Fibroblast of skin of right quadriceps (primary cell): ENCODE measurements at regions not wholly inside any gene's neighbourhood (a gene's known extent, or its start where the extent isn't known, plus 50 kb on each side); places are given as distances from the start of the nearest gene placed in this dataset.
A peak's percentile ranks its signal among the peaks of the same experiment; 100 is the strongest.
"Not testable (repeated sequence)": the region's sequence is repeated elsewhere in the genome, so short reads cannot be mapped to it uniquely, and the experiment has no call there.

Source experiments
- DNase-seq: peaks from one replicate; pipeline ENCODE4 v3.0.0-alpha.2; 2013

- no peak for DNase-seq
Observed at GRCh38 chr2:5203134-5203755, 488.9 kb upstream of the SOX11 start.

DNA sequence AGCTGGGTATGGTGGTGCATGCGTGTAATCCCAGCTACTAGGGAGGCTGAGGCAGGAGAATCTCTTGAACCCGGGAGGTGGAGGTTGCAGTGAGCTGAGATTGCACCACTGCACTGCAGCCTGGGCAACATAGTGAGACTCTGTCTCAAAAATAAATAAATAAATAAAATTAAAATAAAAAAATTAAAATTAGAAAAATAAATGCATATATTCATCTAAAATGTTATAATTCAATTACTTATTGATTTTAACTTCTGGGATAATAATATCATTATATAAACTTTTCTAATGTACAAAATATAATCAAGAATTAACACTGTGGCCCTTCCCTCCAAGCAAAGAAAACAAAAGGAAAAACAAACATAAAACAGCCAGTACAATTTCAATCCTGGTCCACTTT is 485.4 kb upstream of the SOX11 start:
- DNase-seq: not testable (repeated sequence)

DNA sequence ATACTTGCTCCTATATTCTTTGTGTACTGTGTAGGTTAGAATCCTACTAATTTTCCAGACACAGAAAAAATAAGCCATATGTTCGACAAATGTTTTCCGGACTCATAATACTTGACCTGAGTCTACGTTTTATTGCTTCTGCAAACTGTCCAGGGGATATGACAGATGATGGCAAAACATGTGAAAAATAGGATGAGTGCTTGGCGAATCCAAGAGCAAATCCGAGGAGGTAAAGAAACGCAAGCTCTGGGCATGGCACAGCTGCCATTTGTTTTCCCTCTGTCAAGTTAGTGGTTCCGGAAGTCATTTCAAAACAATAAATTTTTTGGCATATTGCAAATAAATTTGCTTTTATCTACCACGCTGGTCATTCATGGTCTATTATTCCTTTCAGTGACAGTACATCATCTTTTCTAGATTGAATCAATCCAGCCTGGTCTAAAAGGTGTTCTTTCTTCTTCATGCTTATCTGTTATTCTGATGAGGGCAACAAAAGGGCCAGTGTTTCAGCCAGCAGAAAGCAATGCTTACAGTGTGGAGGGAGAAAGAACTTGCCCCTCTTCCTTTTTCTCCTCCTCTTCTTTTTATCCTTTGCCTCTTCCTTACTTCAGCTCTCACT is 476.1 kb upstream of the SOX11 start:
- DNase-seq: no peak

- DNase-seq: peak; percentile 19
Observed at GRCh38 chr2:5227062-5227699, 465.0 kb upstream of the SOX11 start.

- no peak for DNase-seq
Observed at GRCh38 chr2:5229574-5229973, 462.6 kb upstream of the SOX11 start.

DNA sequence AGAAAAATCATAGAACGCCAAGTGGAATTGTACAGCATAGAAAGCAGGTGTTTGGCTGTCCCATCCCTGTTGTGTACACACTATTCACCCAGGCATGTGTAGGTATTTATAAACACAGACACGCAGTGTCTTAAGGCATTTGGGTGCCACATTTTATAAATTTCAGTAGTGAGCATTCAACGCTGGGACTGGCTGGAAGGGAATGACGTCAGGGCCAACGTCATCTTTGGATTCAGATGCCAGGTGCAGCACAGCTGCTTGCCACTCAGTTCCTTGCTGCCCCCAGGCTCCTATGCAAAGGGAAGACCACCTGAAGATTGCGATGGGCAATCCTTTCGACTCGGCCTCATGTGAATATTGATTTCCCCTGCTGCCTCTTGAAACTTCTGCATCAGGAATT is 461.7 kb upstream of the SOX11 start:
- DNase-seq: no peak

GRCh38 chr2:5230855-5231254 is 461.3 kb upstream of the SOX11 start:
- no peak for DNase-seq

GRCh38 chr2:5231287-5231686 is 460.9 kb upstream of the SOX11 start:
- DNase-seq: no peak

DNA sequence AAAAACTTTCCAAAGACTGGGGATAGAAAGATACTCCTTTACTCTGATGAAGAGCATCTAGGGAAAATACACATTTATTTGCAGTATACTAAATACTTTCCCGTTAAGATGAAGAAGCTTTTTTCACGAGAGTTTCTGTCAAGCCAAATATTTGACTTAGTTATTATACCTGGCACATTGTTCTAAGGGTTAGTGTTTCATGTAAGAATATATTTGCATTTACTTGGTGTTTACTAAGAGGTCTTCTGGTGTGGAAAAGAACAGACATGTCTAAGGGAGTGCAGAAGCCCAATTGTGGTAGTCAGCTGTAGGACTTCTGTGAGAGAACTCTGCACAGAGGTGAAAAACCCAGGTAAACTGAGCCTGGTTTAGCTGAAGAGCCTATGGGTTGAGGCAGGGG is 457.6 kb upstream of the SOX11 start:
- no peak for DNase-seq

DNA sequence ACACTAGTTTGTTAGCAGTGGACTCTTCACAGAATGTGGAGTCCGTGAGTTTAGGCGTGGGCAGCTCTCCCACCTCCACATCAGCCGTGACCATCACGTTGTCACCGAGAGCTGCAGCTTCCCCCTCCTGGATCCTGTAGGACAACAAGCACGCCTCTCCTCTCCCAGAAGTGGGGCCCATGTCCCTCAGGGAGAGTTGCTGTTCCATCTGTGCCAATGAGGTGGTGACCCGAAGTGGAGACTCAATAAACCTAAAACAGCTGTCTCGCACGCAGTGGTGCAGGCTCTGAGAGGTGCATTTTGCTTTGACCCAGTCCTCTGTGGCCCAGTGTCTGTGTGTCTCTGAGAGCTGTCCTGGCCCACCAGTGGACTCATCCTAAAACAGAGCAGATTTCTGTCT is 456.5 kb upstream of the SOX11 start:
- no peak for DNase-seq

DNA sequence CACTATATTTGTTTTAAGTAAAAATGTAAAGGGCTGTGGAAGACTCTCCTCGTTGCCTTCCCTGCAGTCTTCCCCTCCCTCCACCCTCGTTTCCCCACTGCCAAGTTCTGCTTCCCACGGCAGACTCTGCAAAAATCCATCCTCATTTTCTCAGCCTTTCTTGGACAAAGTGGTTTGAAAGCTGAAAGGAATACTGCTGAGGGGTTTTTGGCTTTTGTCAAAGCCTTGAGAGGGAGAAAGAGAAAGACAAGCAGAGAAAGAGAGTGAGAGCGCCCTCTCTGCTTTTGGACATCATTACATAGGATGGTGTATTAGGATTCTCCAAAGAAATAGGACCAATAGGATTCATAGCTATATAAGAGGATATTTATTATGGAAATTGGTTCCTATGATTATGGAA is 455.9 kb upstream of the SOX11 start:
- DNase-seq: no peak

GRCh38 chr2:5242751-5243150 is 449.4 kb upstream of the SOX11 start:
- DNase-seq: no peak

DNA sequence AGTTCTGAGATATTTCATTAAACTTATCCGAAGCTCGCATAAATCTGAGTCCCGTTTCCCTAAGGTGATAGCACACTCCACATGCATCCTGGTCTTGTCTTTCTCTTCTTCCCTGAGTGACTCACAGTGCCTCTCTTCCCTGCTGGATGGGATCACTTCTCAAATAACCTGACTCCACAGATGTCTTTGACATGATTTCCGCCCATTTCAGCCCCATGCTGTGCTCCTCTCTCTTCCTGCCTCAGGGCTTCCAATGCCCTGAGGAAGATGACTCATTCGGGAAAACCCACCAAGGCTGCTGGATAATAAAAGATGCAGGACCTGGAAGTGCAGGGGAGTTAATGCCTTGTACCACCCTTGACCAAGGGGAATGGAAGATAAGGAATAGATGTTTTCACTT is 441.7 kb upstream of the SOX11 start:
- DNase-seq: peak; percentile 59

GRCh38 chr2:5253263-5253662 is 438.9 kb upstream of the SOX11 start:
- no peak for DNase-seq

GRCh38 chr2:5254791-5255332 is 437.3 kb upstream of the SOX11 start:
- no peak for DNase-seq

DNA sequence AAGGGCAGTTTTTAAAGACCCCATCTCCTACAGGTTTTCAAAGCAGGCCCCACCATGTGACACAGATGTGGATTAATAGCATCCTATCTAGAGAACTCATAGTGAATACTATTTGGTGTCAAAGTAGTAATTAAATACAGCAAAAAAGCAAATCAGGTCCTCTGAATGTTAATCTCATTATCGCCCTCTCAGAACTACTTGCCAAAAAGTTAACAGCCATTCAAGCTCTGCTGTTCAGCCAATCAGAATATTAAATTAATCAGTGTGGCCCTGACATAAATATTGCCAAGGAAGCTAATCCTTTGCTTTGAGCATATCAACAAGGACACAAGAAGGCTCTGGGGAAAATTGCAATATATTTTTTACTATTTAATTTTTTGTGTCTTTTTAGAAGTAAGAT is 428.9 kb upstream of the SOX11 start:
- DNase-seq: no peak

DNA sequence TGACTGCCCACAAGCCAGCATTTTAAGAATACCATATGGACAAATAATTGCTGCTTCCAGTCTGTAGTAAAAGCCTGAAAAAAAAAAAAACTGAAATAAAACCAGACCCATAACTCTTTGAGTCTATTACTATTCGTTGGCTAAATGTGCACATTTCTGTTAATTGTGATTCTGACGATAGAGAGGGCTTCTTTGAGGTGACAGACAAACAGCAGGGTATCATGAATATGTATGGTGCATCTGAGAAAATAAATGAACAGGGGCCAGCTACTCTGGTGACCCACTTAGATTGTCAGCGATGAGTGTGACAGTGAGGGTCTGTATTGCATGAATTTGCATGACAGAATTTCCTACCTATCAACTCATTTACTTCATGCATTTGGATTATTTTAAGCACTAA is 427.8 kb upstream of the SOX11 start:
- DNase-seq: no peak

DNA sequence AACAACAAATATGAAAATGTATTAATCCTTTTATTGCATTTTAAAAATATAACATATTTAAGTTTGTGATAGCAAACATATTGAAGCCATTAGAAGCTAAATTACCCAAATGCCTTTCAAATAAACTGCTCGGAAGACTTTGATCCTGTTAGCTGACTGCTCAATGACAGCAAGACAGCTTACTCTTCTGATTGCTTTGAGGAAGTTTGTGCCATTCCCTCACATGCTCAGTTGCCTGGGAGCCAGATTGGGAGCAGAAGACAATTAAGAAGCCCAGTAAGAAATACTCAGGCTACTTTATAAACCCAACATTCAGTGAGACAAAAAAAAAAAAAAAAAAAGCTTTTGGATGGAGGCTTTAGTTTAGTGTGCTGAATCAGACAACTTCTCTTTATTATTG is 407.1 kb upstream of the SOX11 start:
- DNase-seq: no peak

DNA sequence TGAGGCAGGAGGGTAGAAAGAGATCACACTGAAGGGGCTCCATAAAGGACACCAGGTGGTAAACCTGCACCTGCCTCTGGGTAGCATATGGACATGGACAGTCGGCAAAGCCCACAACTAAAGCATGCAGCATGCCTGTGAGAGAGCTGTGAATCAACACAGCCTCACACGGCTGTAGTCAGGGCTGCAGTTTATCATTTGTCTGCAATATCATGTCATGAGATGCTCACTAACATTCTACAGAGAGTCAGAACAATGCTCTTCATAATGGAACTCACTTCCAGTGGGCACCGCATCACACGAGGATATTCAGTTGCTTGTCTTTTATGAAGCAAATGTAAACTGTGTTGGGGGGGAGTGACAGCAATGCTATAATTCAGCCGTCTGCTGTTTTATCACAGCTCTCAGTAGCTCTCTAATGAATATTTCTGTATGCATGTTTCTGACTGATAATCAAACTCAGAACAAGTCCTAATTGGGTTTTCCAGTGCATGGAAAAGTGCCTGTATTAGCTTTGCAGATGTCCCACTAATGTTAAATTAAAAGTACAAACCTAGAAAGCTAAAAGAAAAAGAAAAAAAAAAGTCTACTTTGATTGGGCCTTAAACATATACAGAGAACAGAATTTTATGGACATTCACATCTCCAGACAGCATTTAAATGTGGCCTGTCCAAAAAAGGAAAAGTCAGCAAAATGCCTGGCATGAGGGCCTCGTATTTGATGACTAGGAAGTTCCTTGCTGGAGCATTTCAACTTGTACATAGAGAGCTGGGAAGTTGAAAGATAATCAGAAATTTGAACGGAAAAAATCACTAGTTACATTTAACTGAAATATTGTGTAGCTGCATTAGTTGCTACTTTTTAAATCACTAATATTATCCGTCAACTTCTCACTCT is 406.1 kb upstream of the SOX11 start:
- DNase-seq: no peak

- no peak for DNase-seq
Observed at GRCh38 chr2:5287558-5288334, 404.4 kb upstream of the SOX11 start.

DNA sequence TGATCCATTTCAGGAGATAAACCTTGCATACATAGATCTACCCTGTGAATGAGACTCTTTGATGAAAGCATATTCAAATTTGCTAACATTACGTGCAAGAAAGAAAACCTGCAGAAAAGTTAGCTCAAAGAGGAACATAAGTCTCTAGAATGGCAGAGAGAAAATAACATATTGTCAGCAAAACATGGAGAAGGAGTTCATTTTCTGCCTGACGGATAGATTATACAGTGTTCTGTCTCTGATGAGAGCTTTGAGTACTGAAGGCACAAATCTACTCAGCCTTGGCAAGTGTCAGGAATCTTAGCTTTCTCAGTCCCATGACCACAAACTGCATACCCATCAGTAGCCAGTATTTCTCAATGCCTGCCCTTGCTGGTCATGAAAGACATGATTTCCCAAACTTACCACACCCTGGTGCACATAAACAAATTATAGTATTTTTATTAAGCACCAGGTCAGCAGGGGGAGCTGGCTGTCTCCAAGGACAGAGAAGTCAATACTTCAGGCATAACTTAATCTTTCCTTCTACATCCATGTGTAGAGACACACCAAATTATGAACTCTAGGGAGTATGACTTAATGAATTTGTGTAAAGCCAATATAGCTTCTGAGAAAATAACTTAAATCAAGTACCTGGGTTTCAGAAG is 401.2 kb upstream of the SOX11 start:
- peak; percentile 10 for DNase-seq

GRCh38 chr2:5304640-5305039 is 387.5 kb upstream of the SOX11 start:
- no peak for DNase-seq
